ENCODE measurements at regions not wholly inside any gene's neighbourhood (a gene's known extent, or its start where the extent isn't known, plus 50 kb on each side); places are given as distances from the start of the nearest gene placed in this dataset.
"Not testable (repeated sequence)": the region's sequence is repeated elsewhere in the genome, so short reads cannot be mapped to it uniquely, and the experiment has no call there.

GRCh38 chr2:38243186-38243880 is 133.7 kb downstream of the ATL2 start:
- DNase-seq, result no peak

DNA sequence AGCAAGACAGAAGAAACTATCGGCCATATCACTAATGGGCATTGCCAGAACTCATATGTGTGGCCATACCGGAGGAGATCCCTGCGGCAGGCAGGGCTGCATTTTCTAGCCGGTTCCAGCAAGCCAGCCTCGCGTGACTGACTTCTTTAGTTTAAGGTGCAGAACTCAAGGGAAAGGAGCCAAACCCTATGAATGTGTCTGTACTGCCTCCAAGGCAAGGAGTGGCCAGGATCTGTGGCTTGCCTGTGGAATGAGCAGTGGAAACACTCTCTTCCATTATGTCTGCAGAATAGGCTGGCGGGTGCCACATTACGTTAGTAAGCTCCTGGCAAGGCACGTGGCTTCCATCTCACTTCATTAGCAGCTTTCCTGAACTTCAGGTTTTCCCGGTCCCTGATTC is 137.6 kb downstream of the ATL2 start:
- no peak for DNase-seq

GRCh38 chr2:38238705-38239104 is 138.4 kb downstream of the ATL2 start:
- DNase-seq, result not testable (repeated sequence)

GRCh38 chr2:38237311-38237710 is 139.8 kb downstream of the ATL2 start:
- DNase-seq, result no peak

GRCh38 chr2:38233231-38233983 is 143.7 kb downstream of the ATL2 start:
- DNase-seq, result no peak

GRCh38 chr2:38232454-38232853 is 144.6 kb downstream of the ATL2 start:
- no peak for DNase-seq

DNA sequence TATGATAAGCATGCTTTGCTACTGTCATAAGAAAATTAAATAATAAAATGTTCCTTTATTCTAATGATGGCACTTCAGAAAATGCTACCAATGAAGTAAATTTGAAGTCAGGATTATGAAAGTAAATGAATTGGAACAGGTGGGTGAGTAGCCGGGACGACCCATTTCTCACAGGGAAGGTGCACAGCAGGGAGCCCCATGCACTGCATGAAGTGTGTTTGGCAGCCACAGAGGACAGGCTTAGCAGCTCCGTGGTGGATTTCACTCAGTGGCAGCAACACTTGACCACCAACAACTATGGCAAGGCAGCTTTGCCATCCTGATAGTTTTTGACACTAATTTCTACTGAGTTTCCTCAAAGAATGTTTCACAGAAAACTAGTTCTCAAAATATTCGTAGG is 146.3 kb downstream of the ATL2 start:
- DNase-seq, result no peak

- no peak for DNase-seq
Observed at GRCh38 chr2:38228753-38229152, 148.3 kb downstream of the ATL2 start.

DNA sequence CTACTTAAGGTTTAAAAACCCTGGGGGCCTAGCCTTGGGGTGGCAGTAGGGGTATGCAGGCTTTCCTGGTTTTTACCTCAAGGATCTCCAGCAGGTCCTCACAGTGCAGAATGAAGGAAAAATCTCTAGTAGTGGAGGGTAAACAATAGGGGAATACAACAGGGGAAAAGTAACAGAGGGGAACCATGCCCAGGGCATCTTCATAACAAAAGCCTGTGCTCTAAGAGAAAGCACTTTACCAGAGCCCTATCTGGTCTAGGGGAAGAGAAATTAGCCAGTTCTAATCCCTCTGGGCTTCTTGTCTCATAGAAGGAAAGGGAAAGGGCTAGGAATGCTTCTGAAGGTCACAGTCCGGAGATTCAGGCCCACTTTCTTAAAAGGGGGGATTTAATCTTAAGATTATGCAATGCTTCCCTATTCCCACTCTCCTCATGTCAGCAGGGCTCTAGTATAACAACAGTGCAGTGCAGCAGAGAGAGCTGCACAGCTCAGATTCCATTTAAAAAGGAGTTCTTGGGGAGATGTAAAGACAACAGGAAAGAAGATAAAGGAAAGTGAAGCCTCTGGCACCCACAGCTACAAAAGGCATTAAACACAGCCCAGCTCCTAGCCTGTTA is 149.0 kb upstream of the CYP1B1 start:
- no peak for DNase-seq

DNA sequence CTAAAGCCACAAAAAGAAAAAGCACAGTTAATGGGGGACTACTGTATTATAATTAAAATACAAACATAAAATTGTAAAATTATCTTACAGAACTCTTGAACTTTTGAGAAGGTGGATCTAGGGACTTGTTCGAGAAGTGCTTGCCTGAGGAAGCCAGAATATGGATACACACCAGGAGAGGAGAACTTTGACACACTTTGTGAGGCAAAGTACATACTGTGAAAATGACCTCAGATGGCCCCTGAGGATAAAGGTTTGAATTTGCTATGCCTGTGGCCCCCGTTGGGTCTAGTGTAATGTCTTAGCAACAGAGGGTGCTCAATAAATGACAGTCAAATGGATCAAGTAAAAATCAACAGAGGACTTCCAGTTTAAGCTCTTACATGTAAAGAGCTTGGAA is 148.2 kb upstream of the CYP1B1 start:
- DNase-seq, result no peak

DNA sequence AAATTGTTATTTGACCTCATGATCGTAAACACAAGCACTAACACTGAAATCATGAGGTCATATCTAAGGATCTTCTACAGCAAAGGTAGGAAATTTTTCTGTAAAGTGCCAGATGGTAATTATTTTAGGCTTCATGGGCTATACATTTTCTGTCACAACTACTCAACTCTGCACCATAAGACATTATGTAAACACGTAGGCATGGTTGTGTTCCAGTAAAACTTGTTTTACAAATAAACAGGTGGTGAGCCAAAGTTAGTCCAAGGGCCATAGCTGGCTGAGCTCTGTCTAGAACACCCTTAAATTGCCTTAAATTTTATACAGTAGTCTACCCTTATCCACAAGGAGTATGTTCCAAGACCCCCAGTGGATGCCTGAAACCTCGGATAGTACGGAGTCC is 147.3 kb upstream of the CYP1B1 start:
- DNase-seq, result no peak

GRCh38 chr2:38220164-38220563 is 144.2 kb upstream of the CYP1B1 start:
- no peak for DNase-seq

DNA sequence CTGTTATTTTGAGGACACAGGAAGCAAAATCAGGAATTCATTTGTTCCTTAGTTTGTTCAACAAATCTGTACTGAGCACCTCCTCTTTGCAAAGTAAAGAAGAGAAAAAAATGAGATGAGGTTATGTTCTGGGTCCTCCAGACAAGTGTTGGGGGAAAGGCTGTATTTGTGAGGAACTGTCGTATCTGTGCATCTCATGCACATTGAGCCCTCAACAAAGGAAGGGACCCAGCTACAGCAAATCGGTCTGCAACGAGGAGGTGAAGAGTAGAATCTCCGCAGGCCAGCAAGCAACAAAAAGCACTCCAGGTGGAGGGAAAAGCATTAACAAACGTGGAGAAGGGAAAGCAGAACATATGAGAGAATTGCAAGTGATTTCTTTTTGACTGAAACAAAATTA is 143.0 kb upstream of the CYP1B1 start:
- no peak for DNase-seq

- no peak for DNase-seq
Observed at GRCh38 chr2:38218591-38218991, 142.6 kb upstream of the CYP1B1 start.

- DNase-seq, result no peak
Observed at GRCh38 chr2:38217401-38218188, 141.6 kb upstream of the CYP1B1 start.

DNA sequence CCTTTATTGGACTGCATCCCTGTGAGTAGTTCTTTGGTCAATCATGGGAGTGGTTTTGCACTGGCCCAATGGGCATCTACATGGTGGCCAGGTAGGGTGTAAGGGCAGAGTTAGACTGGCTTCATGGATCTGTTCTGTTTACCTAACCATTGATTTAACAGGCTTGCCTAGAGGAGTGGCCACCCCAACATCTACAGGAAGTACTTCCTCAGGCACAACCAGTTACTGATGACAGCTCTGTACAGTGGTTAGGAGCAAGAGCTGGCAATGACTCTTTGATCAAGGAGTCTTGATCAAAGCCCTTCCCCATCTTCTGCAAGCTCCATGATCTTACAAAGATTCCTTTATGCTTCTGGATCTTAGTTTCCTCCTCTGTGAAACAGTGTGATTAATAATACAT is 140.9 kb upstream of the CYP1B1 start:
- DNase-seq, result no peak

GRCh38 chr2:38215993-38216392 is 140.0 kb upstream of the CYP1B1 start:
- no peak for DNase-seq

DNA sequence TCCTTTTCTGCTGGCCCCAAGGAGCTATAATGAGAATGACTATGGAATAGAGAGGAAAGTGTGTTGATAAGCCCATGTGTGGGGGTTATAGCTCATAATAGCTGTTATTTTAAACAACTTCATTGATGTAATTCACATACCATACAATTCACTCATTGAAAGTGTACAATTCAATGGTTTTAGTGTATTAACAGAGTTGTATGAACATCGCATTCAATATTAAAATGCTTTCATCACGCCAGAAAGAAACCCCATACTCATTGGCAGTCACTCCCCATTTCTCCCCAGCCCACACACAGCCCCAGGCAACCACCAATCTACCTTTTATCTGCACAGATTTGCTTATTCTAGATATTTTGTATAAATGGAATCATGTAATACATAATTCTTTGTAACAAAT is 139.6 kb upstream of the CYP1B1 start:
- no peak for DNase-seq

- peak; percentile 52 for DNase-seq
Observed at GRCh38 chr2:38214209-38214717, 138.3 kb upstream of the CYP1B1 start.

GRCh38 chr2:38213619-38214167 is 137.7 kb upstream of the CYP1B1 start:
- peak; percentile 25 for DNase-seq

DNA sequence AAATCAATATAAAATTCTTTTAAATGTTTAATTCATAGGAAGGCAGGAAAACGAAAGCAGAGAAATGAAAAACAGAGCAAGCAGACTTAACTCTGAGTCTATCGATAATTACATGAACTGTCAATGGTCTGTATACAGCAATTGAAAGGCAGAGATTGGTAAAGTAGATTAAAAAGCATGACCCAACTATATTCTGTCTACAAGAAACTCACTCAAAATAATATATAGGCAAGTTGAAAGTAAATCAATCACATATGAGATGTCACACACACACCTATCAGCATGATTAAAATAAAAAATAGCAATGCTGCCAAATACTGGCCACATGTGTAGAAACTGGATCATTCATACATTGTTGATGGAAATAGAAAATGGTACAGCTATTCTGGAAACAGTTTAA is 136.4 kb upstream of the CYP1B1 start:
- no peak for DNase-seq

DNA sequence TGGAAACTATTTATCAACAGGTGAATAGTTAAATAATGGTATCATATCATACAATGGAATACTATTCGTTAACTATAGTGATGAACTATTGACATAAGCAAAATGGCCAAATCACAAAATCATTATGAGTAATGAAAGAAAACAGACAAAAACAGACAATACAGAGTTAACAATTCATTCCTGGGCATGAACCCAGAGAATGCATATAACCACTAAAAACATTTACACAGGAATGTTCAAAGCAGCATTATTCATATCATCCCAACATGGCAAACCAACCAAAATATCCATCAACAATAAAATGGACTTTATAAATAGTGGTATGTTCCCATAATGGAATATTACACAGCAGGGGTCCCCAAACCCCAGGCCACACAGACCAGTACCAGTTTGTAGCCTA is 131.2 kb upstream of the CYP1B1 start:
- DNase-seq, result no peak

DNA sequence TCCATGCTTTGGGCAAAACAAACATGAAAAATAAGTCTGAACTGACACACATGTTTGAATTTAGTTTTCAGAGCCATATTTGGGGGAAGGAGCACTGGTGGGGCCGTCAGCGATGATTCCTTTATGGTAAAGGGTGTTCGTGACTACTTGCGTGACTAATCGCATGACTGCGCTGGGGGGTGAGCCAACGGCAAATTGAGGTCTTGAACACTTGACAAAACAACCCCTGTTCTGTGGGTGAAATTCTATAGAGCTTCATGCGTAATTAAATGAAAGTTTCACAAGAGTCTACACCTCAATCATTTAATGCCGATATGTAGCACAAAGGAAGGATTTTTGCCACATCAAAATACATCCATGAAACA is 127.5 kb upstream of the CYP1B1 start:
- no peak for DNase-seq

Measured in activated CD4-positive, alpha-beta T cell treated with anti-CD3 and anti-CD28 coated beads, Interleukin-2, amount 50 U/mL, for 16 hours (primary cell).